Endodermal cell (in vitro differentiated cells): ENCODE measurements at regions not wholly inside any gene's neighbourhood (a gene's known extent, or its start where the extent isn't known, plus 50 kb on each side); places are given as distances from the start of the nearest gene placed in this dataset.

Experiments used
- DNase-seq: peaks from one replicate; pipeline ENCODE4 v3.0.0-alpha.2; 2017
- H3K27ac ChIP-seq: 2 replicates; pipeline ENCODE4 v1.5.1; 2013; ENCODE audit warnings: mild to moderate bottlenecking, low read depth, low read length, moderate library complexity
- H3K27me3 ChIP-seq: 2 replicates; pipeline ENCODE4 v1.6.1; 2013; ENCODE audit warnings: mild to moderate bottlenecking, low read length, moderate library complexity; ENCODE audit not compliant: insufficient read depth, control insufficient read depth, poor library complexity, severe bottlenecking
- H3K36me3 ChIP-seq: 2 replicates; pipeline ENCODE4 v1.7.0; 2013; ENCODE audit warnings: mild to moderate bottlenecking, low read length, moderate library complexity; ENCODE audit not compliant: control insufficient read depth, insufficient read depth
- H3K4me1 ChIP-seq: one replicate; pipeline ENCODE4 v1.7.0; 2013; ENCODE audit warnings: low read length; ENCODE audit not compliant: control insufficient read depth, insufficient read depth
- H3K4me3 ChIP-seq: 2 replicates; pipeline ENCODE4 v1.5.1; 2013; ENCODE audit warnings: mild to moderate bottlenecking, low read length, moderate library complexity
- H3K9ac ChIP-seq: 2 replicates; pipeline ENCODE4 v1.6.1; 2013; ENCODE audit warnings: mild to moderate bottlenecking, low read length, moderate library complexity; ENCODE audit not compliant: poor library complexity, severe bottlenecking; ENCODE audit errors: extremely low read depth
- H3K9me3 ChIP-seq: 2 replicates; pipeline ENCODE4 v1.6.1; 2013; ENCODE audit warnings: mild to moderate bottlenecking, low read length, moderate library complexity; ENCODE audit not compliant: control insufficient read depth
- H3K27ac Mint-ChIP-seq: 2 replicates; pipeline ENCODE4 v1.8.0; 2020; ENCODE audit warnings: mixed read lengths
- H3K27me3 Mint-ChIP-seq: 2 replicates; pipeline ENCODE4 v1.8.0; 2021; ENCODE audit warnings: mild to moderate bottlenecking, mixed read lengths; ENCODE audit not compliant: insufficient read depth
- H3K36me3 Mint-ChIP-seq: 2 replicates; pipeline ENCODE4 v1.8.0; 2020; ENCODE audit warnings: low read depth, mixed read lengths
- H3K4me1 Mint-ChIP-seq: 2 replicates; pipeline ENCODE4 v1.8.0; 2020; ENCODE audit warnings: mixed read lengths
- H3K4me3 Mint-ChIP-seq: 2 replicates; pipeline ENCODE4 v1.8.0; 2020; ENCODE audit warnings: mild to moderate bottlenecking, moderate library complexity, mixed read lengths
- H3K9me3 Mint-ChIP-seq: 2 replicates; pipeline ENCODE4 v1.8.0; 2020; ENCODE audit warnings: mild to moderate bottlenecking, mixed read lengths
- WGBS, 2 experiments: methylation state at CpG; one replicate each; pipeline versions ENCODE4 v1.1.5 to v1.1.7; 2013; ENCODE audit warnings: missing lambda C conversion rate in 2 of 2, mixed read lengths in 1 of 2; ENCODE audit not compliant: insufficient coverage in 1 of 2, insufficient read length in 1 of 2; 5-methylcytosine and 5-hydroxymethylcytosine counted together
- TF ChIP-seq, protein P1 (sequence below): fragments of 200-600 bp; sonication (generic); conservative IDR thresholded peaks from 2 replicates; pipeline ENCODE4 v1.5.0; 2021; ENCODE audit warnings: antibody characterized with exemption, mild to moderate bottlenecking

DNA sequence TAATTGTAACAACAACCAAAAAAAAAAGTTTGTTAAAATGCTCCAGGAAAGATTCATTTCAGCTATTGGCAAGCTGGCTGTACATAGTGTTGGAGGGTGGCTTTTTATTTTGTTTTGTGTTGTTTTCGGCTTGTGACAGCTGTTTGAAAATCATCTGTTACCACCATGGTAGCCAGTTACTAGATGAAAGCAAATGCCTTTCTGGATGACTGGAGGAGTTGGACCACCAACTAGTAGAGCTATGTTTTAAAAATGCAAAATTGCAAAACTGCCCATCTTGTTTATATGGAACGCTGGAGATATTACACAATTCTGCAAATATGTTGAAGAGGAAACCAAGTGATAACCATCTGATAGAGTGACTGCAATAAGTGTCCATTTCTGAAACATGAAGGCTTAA, 53.2 kb upstream of the TNIP3 start:
- Mint-ChIP-seq H3K4me3 (no peak overlapping the region), H3K36me3 (no peaks in the 10 kb centered on the region), H3K9me3 (no peaks in the 10 kb centered on the region), H3K27ac (no peak overlapping the region), H3K27me3 (no peaks in the 10 kb centered on the region), H3K4me1 (peaks cover 11% of the 10 kb centered on the region)
- Histone ChIP-seq H3K27me3 (no peaks in the 10 kb centered on the region), H3K27ac (no peak overlapping the region), H3K9ac (no peak overlapping the region), H3K36me3 (no peaks in the 10 kb centered on the region), H3K4me1 (peaks cover 2% of the 10 kb centered on the region), H3K9me3 (no peaks in the 10 kb centered on the region), H3K4me3 (no peak overlapping the region)
- TF ChIP-seq, protein P1, sequence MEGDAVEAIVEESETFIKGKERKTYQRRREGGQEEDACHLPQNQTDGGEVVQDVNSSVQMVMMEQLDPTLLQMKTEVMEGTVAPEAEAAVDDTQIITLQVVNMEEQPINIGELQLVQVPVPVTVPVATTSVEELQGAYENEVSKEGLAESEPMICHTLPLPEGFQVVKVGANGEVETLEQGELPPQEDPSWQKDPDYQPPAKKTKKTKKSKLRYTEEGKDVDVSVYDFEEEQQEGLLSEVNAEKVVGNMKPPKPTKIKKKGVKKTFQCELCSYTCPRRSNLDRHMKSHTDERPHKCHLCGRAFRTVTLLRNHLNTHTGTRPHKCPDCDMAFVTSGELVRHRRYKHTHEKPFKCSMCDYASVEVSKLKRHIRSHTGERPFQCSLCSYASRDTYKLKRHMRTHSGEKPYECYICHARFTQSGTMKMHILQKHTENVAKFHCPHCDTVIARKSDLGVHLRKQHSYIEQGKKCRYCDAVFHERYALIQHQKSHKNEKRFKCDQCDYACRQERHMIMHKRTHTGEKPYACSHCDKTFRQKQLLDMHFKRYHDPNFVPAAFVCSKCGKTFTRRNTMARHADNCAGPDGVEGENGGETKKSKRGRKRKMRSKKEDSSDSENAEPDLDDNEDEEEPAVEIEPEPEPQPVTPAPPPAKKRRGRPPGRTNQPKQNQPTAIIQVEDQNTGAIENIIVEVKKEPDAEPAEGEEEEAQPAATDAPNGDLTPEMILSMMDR, result no peak
- 50 to 95% methylated on average over 2 of the region's 2 CpGs for WGBS, 2 experiments
- no peak for DNase-seq

DNA sequence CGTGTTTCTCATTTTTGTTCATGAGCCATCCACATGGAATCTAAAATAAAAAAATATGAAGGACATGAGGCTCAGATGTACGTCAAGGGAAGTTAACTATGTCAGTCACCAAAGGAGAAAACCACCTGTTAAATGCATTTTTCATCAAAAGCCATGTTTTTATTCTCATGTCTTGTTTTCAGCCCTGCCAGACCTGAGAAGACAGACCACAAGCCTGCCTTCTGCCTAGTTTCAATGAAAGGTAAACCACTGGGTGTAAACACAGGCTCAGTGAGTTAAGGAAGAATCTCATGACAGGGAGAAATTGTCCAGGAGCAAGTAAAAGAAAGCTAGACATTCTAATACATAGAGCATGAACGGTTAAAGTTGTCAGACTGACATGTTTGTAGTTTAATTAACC, 52.3 kb upstream of the TNIP3 start:
- H3K4me3 Mint-ChIP-seq, result no peak overlapping the region
- no peak overlapping the region for H3K27ac Mint-ChIP-seq
- H3K9me3 ChIP-seq, result no peaks in the 10 kb centered on the region
- H3K4me1 ChIP-seq, result no peaks in the 10 kb centered on the region
- TF ChIP-seq, protein P1, result no peak
- no peak overlapping the region for H3K4me3 ChIP-seq
- H3K4me1 Mint-ChIP-seq, result peaks cover 6% of the 10 kb centered on the region
- WGBS, 2 experiments, result 85 to 89% methylated on average over 3 of the region's 3 CpGs
- H3K27me3 ChIP-seq, result no peaks in the 10 kb centered on the region
- H3K9ac ChIP-seq, result no peak overlapping the region
- DNase-seq, result no peak
- no peaks in the 10 kb centered on the region for H3K27me3 Mint-ChIP-seq
- H3K9me3 Mint-ChIP-seq, result no peaks in the 10 kb centered on the region
- no peak overlapping the region for H3K27ac ChIP-seq
- H3K36me3 Mint-ChIP-seq, result no peaks in the 10 kb centered on the region
- no peaks in the 10 kb centered on the region for H3K36me3 ChIP-seq

DNA sequence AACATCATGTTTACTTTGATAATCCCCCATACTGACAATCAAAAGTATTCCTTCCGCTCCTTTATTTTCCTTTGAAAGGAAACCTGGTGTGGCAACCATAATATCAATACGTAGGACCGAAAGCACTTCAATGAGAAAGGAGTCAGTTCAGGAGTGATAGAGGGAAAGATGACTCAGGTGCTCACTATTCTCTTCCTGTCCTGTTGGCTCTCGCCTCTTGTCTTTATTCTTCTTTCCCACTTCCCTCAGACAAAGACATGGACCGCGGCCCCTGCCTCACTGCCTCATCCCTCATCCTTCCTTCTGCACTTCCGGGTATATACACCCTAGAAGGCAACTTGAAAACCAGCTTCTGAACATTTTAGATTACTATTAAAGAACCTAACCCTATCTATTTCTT, 49.8 kb upstream of the TNIP3 start:
- Mint-ChIP-seq H3K36me3 (no peaks in the 10 kb centered on the region), H3K27ac (no peak overlapping the region), H3K4me3 (no peak overlapping the region), H3K9me3 (no peaks in the 10 kb centered on the region), H3K27me3 (no peaks in the 10 kb centered on the region), H3K4me1 (peaks cover 3% of the 10 kb centered on the region)
- TF ChIP-seq, protein P1, result no peak
- Histone ChIP-seq H3K4me3 (no peak overlapping the region), H3K9me3 (no peaks in the 10 kb centered on the region), H3K4me1 (no peaks in the 10 kb centered on the region), H3K9ac (no peak overlapping the region), H3K27me3 (no peaks in the 10 kb centered on the region), H3K27ac (no peak overlapping the region), H3K36me3 (no peaks in the 10 kb centered on the region)
- WGBS, 2 experiments, result 90 to 96% methylated on average over 6 to 7 of the region's 7 CpGs
- DNase-seq, result no peak
